SK-N-SH (cell line): ENCODE measurements at regions not wholly inside any gene's neighbourhood (a gene's known extent, or its start where the extent isn't known, plus 50 kb on each side); places are given as distances from the start of the nearest gene placed in this dataset.
A peak's percentile ranks its signal among the peaks of the same experiment; 100 is the strongest.

ENCODE experiments used
- ELF1 ChIP-seq: IDR thresholded peaks from 2 replicates; pipeline ENCODE4 v1.4.0; 2012
- EP300 ChIP-seq, 2 experiments: IDR thresholded peaks; 2 replicates each; pipeline versions ENCODE4 v1.4.0 to v1.6.1; 2012; ENCODE audit warnings: borderline replicate concordance in 1 of 2, low read depth in 1 of 2, low read length in 1 of 2
- FOXJ3 ChIP-seq: sonication (generic); formaldehyde crosslinking; IDR thresholded peaks from 2 replicates; pipeline ENCODE4 v1.5.1; 2020; ENCODE audit warnings: mild to moderate bottlenecking, missing genetic modification reagents

GRCh38 chr17:77419547-77420094, 278.9 kb downstream of the SEC14L1 start:
- no peak for TF ChIP-seq ELF1
- TF ChIP-seq FOXJ3 (CRISPR knock-in tag), result no peak
- TF ChIP-seq EP300 (IDR thresholded peaks at IDR 0.05; ENCODE audit: borderline replicate concordance in 1 of 2, low read depth in 1 of 2, low read length in 1 of 2), result 0 out of 4 replicates have a peak, but pooled peaks of 1 of the 2 experiments have one; percentile 13
